ENCODE measurements at regions not wholly inside any gene's neighbourhood (a gene's known extent, or its start where the extent isn't known, plus 50 kb on each side); places are given as distances from the start of the nearest gene placed in this dataset.
"Not testable (repeated sequence)": the region's sequence is repeated elsewhere in the genome, so short reads cannot be mapped to it uniquely, and the experiment has no call there.

- ATAC-seq, result no peak
- Mint-ChIP-seq H3K9me3 (peaks cover 20% of the 10 kb centered on the region), H3K27me3 (no peaks in the 10 kb centered on the region), H3K36me3 (ENCODE audit: low read depth) (no peaks in the 10 kb centered on the region), H3K27ac (no peak overlapping the region), H3K4me1 (no peaks in the 10 kb centered on the region), H3K4me3 (no peak overlapping the region)
- DNase-seq, result no peak
Measured at GRCh38 chr4:62676962-62677361, 1476.8 kb downstream of the ADGRL3 start.

- Mint-ChIP-seq H3K36me3 (ENCODE audit: low read depth) (no peaks in the 10 kb centered on the region), H3K27ac (no peak overlapping the region), H3K4me1 (no peaks in the 10 kb centered on the region), H3K4me3 (no peak overlapping the region), H3K27me3 (no peaks in the 10 kb centered on the region), H3K9me3 (no peaks in the 10 kb centered on the region)
- DNase-seq (no peak), ATAC-seq (no peak)
Measured at GRCh38 chr4:62670514-62670913, 1470.4 kb downstream of the ADGRL3 start.

- Mint-ChIP-seq H3K36me3 (ENCODE audit: low read depth) (no peaks in the 10 kb centered on the region), H3K4me3 (no peak overlapping the region), H3K27ac (no peak overlapping the region), H3K4me1 (no peaks in the 10 kb centered on the region), H3K27me3 (no peaks in the 10 kb centered on the region), H3K9me3 (peaks cover 9% of the 10 kb centered on the region)
- DNase-seq (no peak), ATAC-seq (no peak)
Measured at GRCh38 chr4:62661821-62662220, 1461.7 kb downstream of the ADGRL3 start.

- Mint-ChIP-seq H3K4me1 (no peaks in the 10 kb centered on the region), H3K27ac (no peak overlapping the region), H3K36me3 (ENCODE audit: low read depth) (no peaks in the 10 kb centered on the region), H3K4me3 (no peak overlapping the region), H3K9me3 (peaks cover 5% of the 10 kb centered on the region), H3K27me3 (no peaks in the 10 kb centered on the region)
- DNase-seq, result no peak
- no peak for ATAC-seq
Measured at GRCh38 chr4:62656006-62656405, 1455.9 kb downstream of the ADGRL3 start.

- Mint-ChIP-seq H3K36me3 (ENCODE audit: low read depth) (no peaks in the 10 kb centered on the region), H3K27ac (no peak overlapping the region), H3K9me3 (peaks cover 5% of the 10 kb centered on the region), H3K4me1 (no peaks in the 10 kb centered on the region), H3K4me3 (no peak overlapping the region), H3K27me3 (no peaks in the 10 kb centered on the region)
- DNase-seq (no peak), ATAC-seq (no peak)
Measured at GRCh38 chr4:62644372-62644771, 1444.2 kb downstream of the ADGRL3 start.

- no peak for DNase-seq
- Mint-ChIP-seq H3K27me3 (no peaks in the 10 kb centered on the region), H3K4me1 (no peaks in the 10 kb centered on the region), H3K4me3 (no peak overlapping the region), H3K9me3 (peaks cover 5% of the 10 kb centered on the region), H3K36me3 (ENCODE audit: low read depth) (no peaks in the 10 kb centered on the region), H3K27ac (no peak overlapping the region)
- no peak for ATAC-seq
Measured at GRCh38 chr4:62640296-62640695, 1440.2 kb downstream of the ADGRL3 start.

GRCh38 chr4:62627671-62628070, 1427.5 kb downstream of the ADGRL3 start:
- H3K27me3 Mint-ChIP-seq, result no peaks in the 10 kb centered on the region
- no peaks in the 10 kb centered on the region for H3K4me1 Mint-ChIP-seq
- DNase-seq (no peak), ATAC-seq (no peak)
- no peak overlapping the region for H3K4me3 Mint-ChIP-seq
- no peaks in the 10 kb centered on the region for H3K36me3 Mint-ChIP-seq (ENCODE audit: low read depth)
- H3K9me3 Mint-ChIP-seq, result peaks cover 23% of the 10 kb centered on the region
- no peak overlapping the region for H3K27ac Mint-ChIP-seq

- H3K36me3 Mint-ChIP-seq (ENCODE audit: low read depth), result no peaks in the 10 kb centered on the region
- peaks cover 21% of the 10 kb centered on the region for H3K9me3 Mint-ChIP-seq
- H3K4me1 Mint-ChIP-seq, result no peaks in the 10 kb centered on the region
- DNase-seq (no peak), ATAC-seq (no peak)
- H3K27ac Mint-ChIP-seq, result no peak overlapping the region
- no peak overlapping the region for H3K4me3 Mint-ChIP-seq
- H3K27me3 Mint-ChIP-seq, result no peaks in the 10 kb centered on the region
Measured at GRCh38 chr4:62627141-62627540, 1427.0 kb downstream of the ADGRL3 start.

GRCh38 chr4:62622089-62622488, 1422.0 kb downstream of the ADGRL3 start:
- Mint-ChIP-seq H3K27me3 (no peaks in the 10 kb centered on the region), H3K4me3 (no peak overlapping the region), H3K36me3 (ENCODE audit: low read depth) (no peaks in the 10 kb centered on the region), H3K9me3 (peaks cover 24% of the 10 kb centered on the region), H3K4me1 (no peaks in the 10 kb centered on the region), H3K27ac (no peak overlapping the region)
- DNase-seq, result no peak
- no peak for ATAC-seq

- Mint-ChIP-seq H3K4me3 (no peak overlapping the region), H3K9me3 (peaks cover 29% of the 10 kb centered on the region), H3K4me1 (no peaks in the 10 kb centered on the region), H3K27ac (no peak overlapping the region), H3K27me3 (no peaks in the 10 kb centered on the region), H3K36me3 (ENCODE audit: low read depth) (no peaks in the 10 kb centered on the region)
- ATAC-seq (no peak), DNase-seq (no peak)
Measured at GRCh38 chr4:62619971-62620370, 1419.8 kb downstream of the ADGRL3 start.

- no peaks in the 10 kb centered on the region for H3K4me1 Mint-ChIP-seq
- H3K36me3 Mint-ChIP-seq (ENCODE audit: low read depth), result no peaks in the 10 kb centered on the region
- H3K4me3 Mint-ChIP-seq, result no peak overlapping the region
- DNase-seq, result no peak
- ATAC-seq, result no peak
- no peak overlapping the region for H3K27ac Mint-ChIP-seq
- H3K27me3 Mint-ChIP-seq, result no peaks in the 10 kb centered on the region
- H3K9me3 Mint-ChIP-seq, result peaks cover 19% of the 10 kb centered on the region
Measured at GRCh38 chr4:62618042-62618441, 1417.9 kb downstream of the ADGRL3 start.

GRCh38 chr4:62601737-62602136, 1401.6 kb downstream of the ADGRL3 start:
- Mint-ChIP-seq H3K36me3 (ENCODE audit: low read depth) (no peaks in the 10 kb centered on the region), H3K27ac (no peak overlapping the region), H3K27me3 (no peaks in the 10 kb centered on the region), H3K4me3 (no peak overlapping the region), H3K4me1 (no peaks in the 10 kb centered on the region), H3K9me3 (no peaks in the 10 kb centered on the region)
- DNase-seq (no peak), ATAC-seq (no peak)

- not testable (repeated sequence) for H3K4me1 Mint-ChIP-seq; H3K27me3 Mint-ChIP-seq; ATAC-seq; H3K36me3 Mint-ChIP-seq (ENCODE audit: low read depth); H3K4me3 Mint-ChIP-seq; H3K27ac Mint-ChIP-seq; DNase-seq
- peaks cover 14% of the 10 kb centered on the region for H3K9me3 Mint-ChIP-seq
Measured at GRCh38 chr4:62595265-62595664, 1395.1 kb downstream of the ADGRL3 start.

- ATAC-seq, result no peak
- H3K4me1 Mint-ChIP-seq, result no peaks in the 10 kb centered on the region
- H3K4me3 Mint-ChIP-seq, result no peak overlapping the region
- H3K27ac Mint-ChIP-seq, result no peak overlapping the region
- H3K36me3 Mint-ChIP-seq (ENCODE audit: low read depth), result no peaks in the 10 kb centered on the region
- H3K9me3 Mint-ChIP-seq, result peaks cover 18% of the 10 kb centered on the region
- no peaks in the 10 kb centered on the region for H3K27me3 Mint-ChIP-seq
- no peak for DNase-seq
Measured at GRCh38 chr4:62591756-62592155, 1391.6 kb downstream of the ADGRL3 start.

- H3K9me3 Mint-ChIP-seq, result peaks cover 12% of the 10 kb centered on the region
- no peak overlapping the region for H3K27ac Mint-ChIP-seq
- no peak overlapping the region for H3K4me3 Mint-ChIP-seq
- no peaks in the 10 kb centered on the region for H3K27me3 Mint-ChIP-seq
- ATAC-seq (no peak), DNase-seq (no peak)
- no peaks in the 10 kb centered on the region for H3K4me1 Mint-ChIP-seq
- no peaks in the 10 kb centered on the region for H3K36me3 Mint-ChIP-seq (ENCODE audit: low read depth)
Measured at GRCh38 chr4:62588671-62589070, 1388.5 kb downstream of the ADGRL3 start.

GRCh38 chr4:62571494-62571893, 1371.4 kb downstream of the ADGRL3 start:
- Mint-ChIP-seq H3K4me3 (no peak overlapping the region), H3K9me3 (peaks cover 14% of the 10 kb centered on the region), H3K4me1 (no peaks in the 10 kb centered on the region), H3K36me3 (ENCODE audit: low read depth) (no peaks in the 10 kb centered on the region), H3K27me3 (no peaks in the 10 kb centered on the region), H3K27ac (no peak overlapping the region)
- ATAC-seq, result no peak
- no peak for DNase-seq

Data from activated naive CD8-positive, alpha-beta T cell treated with anti-CD3 and anti-CD28 coated beads, Interleukin-2, amount 50 U/mL, for 24 hours (primary cell).